ENCODE measurements at regions not wholly inside any gene's neighbourhood (a gene's known extent, or its start where the extent isn't known, plus 50 kb on each side); places are given as distances from the start of the nearest gene placed in this dataset.
"Not testable (repeated sequence)": the region's sequence is repeated elsewhere in the genome, so short reads cannot be mapped to it uniquely, and the experiment has no call there.

- no peak for DNase-seq (ENCODE audit: low read depth in 3 of 3, low spot score in 1 of 3)
Observed at GRCh38 chr14:71388862-71389261, 481.6 kb downstream of the PCNX1 start.

- no peak for DNase-seq (ENCODE audit: low read depth in 3 of 3, low spot score in 1 of 3)
Observed at GRCh38 chr14:71394386-71394785, 487.1 kb downstream of the PCNX1 start.

- no peak for DNase-seq (ENCODE audit: low read depth in 3 of 3, low spot score in 1 of 3)
Observed at GRCh38 chr14:71395151-71395604, 487.9 kb downstream of the PCNX1 start.

- no peak for DNase-seq (ENCODE audit: low read depth in 3 of 3, low spot score in 1 of 3)
Observed at GRCh38 chr14:71395636-71396035, 488.4 kb downstream of the PCNX1 start.

GRCh38 chr14:71396050-71396677 is 488.9 kb downstream of the PCNX1 start:
- no peak for DNase-seq (ENCODE audit: low read depth in 3 of 3, low spot score in 1 of 3)

- DNase-seq (ENCODE audit: low read depth in 3 of 3, low spot score in 1 of 3), result no peak
Observed at GRCh38 chr14:71397371-71397770, 490.1 kb downstream of the PCNX1 start.

GRCh38 chr14:71398450-71398849 is 491.2 kb downstream of the PCNX1 start:
- DNase-seq (ENCODE audit: low read depth in 3 of 3, low spot score in 1 of 3), result no peak

GRCh38 chr14:71399057-71399487 is 491.8 kb downstream of the PCNX1 start:
- no peak for DNase-seq (ENCODE audit: low read depth in 3 of 3, low spot score in 1 of 3)

GRCh38 chr14:71400871-71401321 is 493.6 kb downstream of the PCNX1 start:
- no peak for DNase-seq (ENCODE audit: low read depth in 3 of 3, low spot score in 1 of 3)

- not testable (repeated sequence) for DNase-seq (ENCODE audit: low read depth in 3 of 3, low spot score in 1 of 3)
Observed at GRCh38 chr14:71402415-71402814, 495.2 kb downstream of the PCNX1 start.

GRCh38 chr14:71403656-71404055 is 496.4 kb downstream of the PCNX1 start:
- no peak for DNase-seq (ENCODE audit: low read depth in 3 of 3, low spot score in 1 of 3)

GRCh38 chr14:71405676-71406075 is 498.4 kb downstream of the PCNX1 start:
- no peak for DNase-seq (ENCODE audit: low read depth in 3 of 3, low spot score in 1 of 3)

GRCh38 chr14:71408362-71409030 is 501.2 kb downstream of the PCNX1 start:
- no peak for DNase-seq (ENCODE audit: low read depth in 3 of 3, low spot score in 1 of 3)

- DNase-seq (ENCODE audit: low read depth in 3 of 3, low spot score in 1 of 3), result no peak
Observed at GRCh38 chr14:71410578-71411284, 503.5 kb downstream of the PCNX1 start.

- no peak for DNase-seq (ENCODE audit: low read depth in 3 of 3, low spot score in 1 of 3)
Observed at GRCh38 chr14:71411285-71411595, 504.0 kb downstream of the PCNX1 start.

GRCh38 chr14:71411738-71412137 is 504.5 kb downstream of the PCNX1 start:
- no peak for DNase-seq (ENCODE audit: low read depth in 3 of 3, low spot score in 1 of 3)

GRCh38 chr14:71414631-71415403 is 507.6 kb downstream of the PCNX1 start:
- no peak for DNase-seq (ENCODE audit: low read depth in 3 of 3, low spot score in 1 of 3)

- no peak for DNase-seq (ENCODE audit: low read depth in 3 of 3, low spot score in 1 of 3)
Observed at GRCh38 chr14:71415404-71415690, 508.1 kb downstream of the PCNX1 start.

- no peak for DNase-seq (ENCODE audit: low read depth in 3 of 3, low spot score in 1 of 3)
Observed at GRCh38 chr14:71416392-71416791, 509.1 kb downstream of the PCNX1 start.

- DNase-seq (ENCODE audit: low read depth in 3 of 3, low spot score in 1 of 3), result no peak
Observed at GRCh38 chr14:71418532-71419245, 511.4 kb downstream of the PCNX1 start.

- DNase-seq (ENCODE audit: low read depth in 3 of 3, low spot score in 1 of 3), result no peak
Observed at GRCh38 chr14:71423481-71423880, 508.7 kb upstream of the RGS6 start.
